ENCODE measurements at regions not wholly inside any gene's neighbourhood (a gene's known extent, or its start where the extent isn't known, plus 50 kb on each side); places are given as distances from the start of the nearest gene placed in this dataset.
A peak's percentile ranks its signal among the peaks of the same experiment; 100 is the strongest.

- no peak for DNase-seq
Observed at GRCh38 chr2:139123795-139124194, 343.6 kb upstream of the NXPH2 start.

GRCh38 chr2:139122711-139123158 is 342.5 kb upstream of the NXPH2 start:
- no peak for DNase-seq

- DNase-seq: no peak
Observed at GRCh38 chr2:139099721-139100120, 319.5 kb upstream of the NXPH2 start.

- no peak for DNase-seq
Observed at GRCh38 chr2:139098961-139099360, 318.8 kb upstream of the NXPH2 start.

GRCh38 chr2:139083121-139083520 is 302.9 kb upstream of the NXPH2 start:
- no peak for DNase-seq

- no peak for DNase-seq
Observed at GRCh38 chr2:139080244-139080643, 300.1 kb upstream of the NXPH2 start.

GRCh38 chr2:139079311-139079710 is 299.1 kb upstream of the NXPH2 start:
- DNase-seq: no peak

GRCh38 chr2:139078376-139078775 is 298.2 kb upstream of the NXPH2 start:
- DNase-seq: no peak

GRCh38 chr2:139077099-139077737 is 297.0 kb upstream of the NXPH2 start:
- DNase-seq: no peak

- DNase-seq: no peak
Observed at GRCh38 chr2:139067874-139068273, 287.7 kb upstream of the NXPH2 start.

- no peak for DNase-seq
Observed at GRCh38 chr2:139067072-139067471, 286.9 kb upstream of the NXPH2 start.

GRCh38 chr2:139064159-139064558 is 284.0 kb upstream of the NXPH2 start:
- DNase-seq: no peak

GRCh38 chr2:139059617-139060016 is 279.4 kb upstream of the NXPH2 start:
- DNase-seq: no peak

- DNase-seq: no peak
Observed at GRCh38 chr2:139055202-139055601, 275.0 kb upstream of the NXPH2 start.

GRCh38 chr2:139048017-139048416 is 267.8 kb upstream of the NXPH2 start:
- no peak for DNase-seq

- DNase-seq: no peak
Observed at GRCh38 chr2:139045524-139045923, 265.3 kb upstream of the NXPH2 start.

- DNase-seq: no peak
Observed at GRCh38 chr2:139034064-139034463, 253.9 kb upstream of the NXPH2 start.

- DNase-seq: no peak
Observed at GRCh38 chr2:139033300-139033699, 253.1 kb upstream of the NXPH2 start.

GRCh38 chr2:139031722-139032121 is 251.5 kb upstream of the NXPH2 start:
- peak; percentile 6 for DNase-seq

- DNase-seq: no peak
Observed at GRCh38 chr2:139020287-139020686, 240.1 kb upstream of the NXPH2 start.

- no peak for DNase-seq
Observed at GRCh38 chr2:139018252-139018651, 238.1 kb upstream of the NXPH2 start.

GRCh38 chr2:139007130-139007529 is 226.9 kb upstream of the NXPH2 start:
- DNase-seq: no peak

GRCh38 chr2:139000131-139000785 is 220.1 kb upstream of the NXPH2 start:
- no peak for DNase-seq

- no peak for DNase-seq
Observed at GRCh38 chr2:138997856-138998517, 217.8 kb upstream of the NXPH2 start.

All from NCI-H1092 treated with DMSO at 0.1 percent for 48 hours (cell line).